Stimulated activated CD4-positive, alpha-beta T cell treated with anti-CD3 and anti-CD28 coated beads, TNF-alpha, amount 100 ng/mL, for 48 hours (primary cell): ENCODE measurements at regions not wholly inside any gene's neighbourhood (a gene's known extent, or its start where the extent isn't known, plus 50 kb on each side); places are given as distances from the start of the nearest gene placed in this dataset.
"Not testable (repeated sequence)": the region's sequence is repeated elsewhere in the genome, so short reads cannot be mapped to it uniquely, and the experiment has no call there.

Experiments
- DNase-seq, 3 donors: peaks; one replicate each; pipeline ENCODE4 v3.0.0-alpha.2; 2020; ENCODE audit warnings: low read depth in 3 of 3

DNA sequence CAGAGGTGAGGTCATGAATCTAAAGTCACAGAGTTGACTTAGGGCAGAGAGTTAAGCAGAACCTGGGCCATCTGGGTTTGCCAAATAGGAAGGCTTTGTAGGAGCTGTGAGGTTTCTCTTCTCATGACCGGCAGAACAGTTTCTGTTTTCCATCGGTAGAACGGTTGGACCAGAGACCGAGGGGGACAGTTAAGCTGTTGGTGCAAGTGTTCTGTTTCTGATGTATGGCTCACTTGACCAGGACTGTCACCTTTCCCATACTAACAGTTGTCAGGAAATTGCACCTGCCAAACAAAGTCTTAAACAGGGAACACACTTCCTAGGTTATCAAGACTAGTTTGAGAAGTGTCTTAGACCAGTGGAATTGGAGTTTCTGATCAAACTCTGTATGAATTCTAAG, 158.3 kb downstream of the PDCD6IP start:
- no peak for DNase-seq

DNA sequence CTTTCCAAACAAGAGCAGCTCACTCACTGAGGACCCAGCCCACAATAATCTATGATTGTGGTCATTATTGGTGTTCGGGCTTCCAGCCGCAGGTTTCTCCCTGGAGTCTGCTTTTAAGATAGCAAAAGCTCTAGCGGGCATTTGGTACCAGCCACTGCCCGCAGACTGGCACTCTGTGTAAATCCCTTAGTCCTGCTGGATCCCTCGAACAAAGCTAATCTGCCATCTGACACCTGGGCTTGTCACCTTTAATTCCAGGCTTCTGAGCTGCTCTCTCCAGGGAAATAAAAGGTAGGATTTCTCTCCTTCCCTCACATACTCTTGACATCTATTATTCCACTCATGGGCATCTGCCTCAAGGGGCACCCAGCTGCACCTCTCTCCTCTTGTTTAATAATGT, 158.7 kb downstream of the PDCD6IP start:
- no peak for DNase-seq

DNA sequence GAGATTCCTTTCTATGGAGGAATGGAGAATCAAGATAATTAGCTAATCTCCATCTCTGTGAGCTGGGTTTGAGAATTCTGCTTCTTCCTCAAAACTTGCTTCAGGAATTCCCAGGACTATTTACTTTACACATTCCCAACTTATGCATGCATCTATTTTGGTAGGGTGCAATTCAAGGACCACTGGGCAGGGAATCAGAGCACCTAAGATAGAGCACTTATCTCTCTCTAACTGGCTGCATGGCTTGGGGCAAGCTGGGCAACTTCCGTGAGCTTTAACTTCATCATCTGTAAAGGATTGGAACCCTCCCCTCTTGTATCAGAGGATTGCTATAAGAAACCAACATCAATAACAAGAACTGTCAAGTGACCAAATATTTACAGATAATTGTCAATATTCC, 160.2 kb downstream of the PDCD6IP start:
- DNase-seq = no peak

DNA sequence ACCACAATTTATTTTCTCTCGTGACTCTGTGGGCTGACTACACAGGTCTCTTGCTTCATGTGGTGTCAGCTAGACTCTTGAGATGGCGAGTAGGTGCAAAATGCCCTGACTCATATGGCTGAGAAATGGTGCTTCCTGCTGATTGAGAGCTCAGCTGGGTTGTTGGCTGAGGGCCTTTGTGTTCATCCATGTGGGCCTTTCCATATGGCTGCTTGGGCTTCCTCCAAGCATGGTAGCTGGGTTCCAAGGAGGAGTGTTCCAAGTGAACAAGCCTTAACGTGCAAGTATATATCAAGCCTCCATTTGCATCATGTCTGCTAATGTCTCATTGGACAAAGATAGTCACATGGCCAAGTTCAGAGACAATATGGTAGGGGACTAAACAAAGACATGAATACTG, 164.0 kb downstream of the PDCD6IP start:
- no peak for DNase-seq

DNA sequence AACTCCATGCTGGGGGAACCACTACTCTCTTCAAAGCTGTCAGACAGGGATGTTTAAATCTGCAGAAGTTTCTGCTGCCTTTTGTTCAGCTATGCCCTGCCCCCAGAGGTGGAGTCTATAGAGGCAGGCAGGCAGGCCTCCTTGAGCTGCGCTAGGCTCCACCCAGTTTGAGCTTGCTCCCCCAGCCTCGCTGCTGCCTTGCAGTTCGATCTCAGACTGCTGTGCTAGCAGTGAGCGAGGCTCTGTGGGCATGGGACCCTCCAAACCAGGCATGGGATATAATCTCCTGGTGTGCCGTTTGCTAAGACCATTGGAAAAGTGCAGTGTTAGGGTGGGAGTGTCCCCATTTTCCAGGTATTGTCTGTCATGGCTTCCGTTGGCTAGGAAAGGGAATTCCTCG, 171.8 kb downstream of the PDCD6IP start:
- not testable (repeated sequence) for DNase-seq

DNA sequence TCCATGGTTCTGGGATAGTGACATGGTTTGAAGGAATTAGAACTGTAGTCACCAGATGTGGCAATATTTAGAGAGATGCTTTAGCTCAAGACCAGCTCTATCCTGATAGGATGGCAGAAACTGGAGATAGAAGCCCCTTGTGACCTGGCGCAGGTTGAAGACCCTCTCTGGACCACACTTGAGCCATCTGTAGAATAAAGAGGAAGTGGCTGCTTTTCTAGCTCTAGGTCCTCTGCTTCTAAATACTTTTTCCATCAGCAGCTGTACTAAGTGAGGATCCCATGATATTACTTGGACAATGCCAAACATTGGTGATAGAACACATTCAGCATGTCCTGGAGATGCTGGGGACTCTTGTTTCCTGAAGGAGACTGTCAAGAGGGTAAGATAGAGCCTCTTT, 172.6 kb downstream of the PDCD6IP start:
- no peak for DNase-seq

DNA sequence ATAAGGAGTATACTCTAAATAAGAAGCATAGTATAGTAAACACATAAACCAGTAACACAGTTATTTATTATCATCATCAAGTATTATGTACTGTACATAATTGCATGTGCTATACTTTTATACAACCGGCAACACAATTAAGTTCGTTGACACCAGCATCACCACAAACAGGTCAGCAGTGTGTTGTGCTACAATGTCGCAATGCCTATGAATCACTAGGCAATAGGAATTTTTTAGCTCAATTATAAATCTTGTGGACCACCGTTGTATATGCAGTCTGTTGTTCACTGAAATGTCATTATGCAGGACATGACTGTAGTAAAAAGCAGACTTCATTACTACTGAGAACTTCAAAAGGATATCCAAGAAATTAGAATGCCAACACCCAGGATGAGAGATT, 177.0 kb downstream of the PDCD6IP start:
- DNase-seq = no peak

DNA sequence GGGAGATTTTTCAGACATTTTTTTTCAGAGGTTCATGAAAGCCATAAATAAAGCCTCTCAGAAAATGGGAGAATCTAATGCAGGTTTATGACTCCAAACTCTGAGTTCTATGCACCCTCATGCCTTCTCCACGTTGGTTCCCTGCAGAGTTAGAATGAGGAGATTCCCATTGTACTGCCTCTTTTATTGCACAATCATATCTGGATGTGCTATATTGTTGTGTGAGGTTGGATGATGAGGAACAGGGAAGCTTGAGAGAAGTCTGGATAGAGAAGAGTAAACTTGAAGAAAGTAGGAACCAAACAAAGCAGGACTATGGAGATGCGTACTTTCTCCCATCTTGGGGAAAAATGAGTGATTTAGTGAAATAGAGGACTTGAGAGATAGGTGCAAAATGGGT, 178.8 kb downstream of the PDCD6IP start:
- no peak for DNase-seq

DNA sequence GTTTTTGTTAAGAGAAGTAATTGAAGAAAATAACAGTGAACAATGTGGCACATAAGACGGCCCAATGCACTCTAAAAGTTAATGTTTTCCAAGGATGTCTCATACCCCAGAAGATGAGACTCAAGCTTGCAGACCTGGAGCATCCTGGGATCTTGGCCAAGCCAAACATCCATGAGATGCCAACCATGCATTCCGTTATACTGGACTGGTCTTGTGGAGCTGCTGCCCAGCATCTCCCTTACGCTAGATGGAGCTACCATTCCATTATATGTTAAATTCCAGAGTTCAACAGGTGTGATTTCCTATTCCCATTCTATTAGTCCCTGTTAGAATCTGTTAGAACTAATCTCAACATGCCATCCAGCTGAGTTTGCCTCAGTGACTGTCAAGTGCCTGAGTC, 181.8 kb downstream of the PDCD6IP start:
- no peak for DNase-seq

DNA sequence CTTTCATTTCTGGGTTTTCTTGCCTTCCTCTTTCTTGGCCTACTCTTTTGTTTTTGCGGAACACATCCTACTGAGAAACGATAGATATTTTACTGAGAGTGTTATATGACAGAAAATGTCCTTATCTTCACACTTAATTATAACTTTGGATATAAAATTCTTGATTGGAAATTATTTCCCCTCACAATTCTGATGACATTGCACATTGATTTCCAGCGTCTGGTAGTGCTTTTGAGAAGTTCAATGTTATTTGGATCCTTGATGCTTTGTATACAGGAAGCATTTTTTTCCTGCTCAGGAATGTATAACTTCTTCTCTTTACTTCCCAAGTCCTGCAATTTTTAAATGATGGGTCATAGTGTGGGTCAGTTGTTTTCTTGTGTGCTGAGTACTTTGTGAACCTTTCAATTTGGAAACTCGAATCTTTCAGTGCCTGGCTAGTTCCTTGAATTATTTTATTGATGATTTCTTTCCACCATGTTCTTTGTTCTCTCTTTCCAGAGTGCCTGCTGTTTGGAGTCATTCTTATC, 183.9 kb downstream of the PDCD6IP start:
- no peak for DNase-seq

DNA sequence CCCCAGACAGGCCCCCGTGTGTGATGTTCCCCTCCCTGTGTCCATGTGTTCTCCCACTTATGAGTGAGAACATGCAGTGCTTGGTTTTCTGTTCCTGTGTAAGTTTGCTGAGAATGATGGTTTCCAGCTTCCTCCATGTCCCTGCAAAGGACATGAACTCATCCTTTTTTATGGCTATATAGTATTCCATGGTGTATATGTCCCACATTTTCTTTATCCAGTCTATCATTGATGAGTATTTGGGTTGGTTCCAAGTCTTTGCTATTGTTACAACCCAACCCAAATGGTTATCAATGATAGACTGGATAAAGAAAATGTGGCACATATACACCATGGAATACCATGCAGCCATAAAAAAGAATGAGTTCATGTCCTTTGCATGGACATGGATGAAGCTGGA, 184.5 kb downstream of the PDCD6IP start:
- not testable (repeated sequence) for DNase-seq

DNA sequence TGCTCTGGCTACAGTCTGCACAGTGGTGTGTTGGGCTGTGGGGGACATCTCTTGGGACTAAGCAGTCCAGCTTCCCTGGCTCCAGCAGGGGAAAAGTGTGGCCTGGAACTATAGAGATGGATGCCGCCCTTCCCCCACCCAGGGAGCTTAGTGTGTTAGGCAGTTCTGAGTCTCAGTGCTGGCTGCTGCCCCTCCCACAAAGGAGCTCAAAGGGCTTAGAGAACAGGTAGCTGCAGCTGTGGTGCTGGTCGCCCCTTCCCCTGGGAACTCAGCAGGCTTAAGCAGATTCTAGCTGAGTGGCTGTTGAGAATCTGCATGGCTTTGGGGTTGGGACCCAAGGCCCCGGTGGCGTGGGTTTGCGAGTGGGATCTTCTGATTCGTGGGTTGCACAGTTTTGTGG, 190.8 kb downstream of the PDCD6IP start:
- DNase-seq = no peak

DNA sequence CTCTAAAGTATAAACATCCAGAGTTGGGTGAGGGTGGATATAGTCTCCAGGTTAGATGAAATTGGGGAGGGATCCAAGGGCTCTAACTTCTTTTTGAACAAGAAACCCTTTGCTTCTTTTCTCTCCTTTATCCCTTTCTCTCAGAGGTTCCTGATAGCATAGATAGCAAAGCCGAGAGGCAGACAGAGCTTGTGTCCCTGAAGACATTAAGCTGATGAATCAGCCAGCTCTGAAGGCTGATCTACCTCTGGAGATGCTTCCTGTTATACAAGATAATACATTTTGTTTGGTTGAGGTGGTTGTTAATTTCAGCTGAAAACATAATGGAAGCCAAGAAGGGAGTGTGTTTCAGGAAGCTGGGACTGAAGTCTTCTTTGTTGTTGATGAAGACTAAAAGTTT, 193.2 kb downstream of the PDCD6IP start:
- no peak for DNase-seq

DNA sequence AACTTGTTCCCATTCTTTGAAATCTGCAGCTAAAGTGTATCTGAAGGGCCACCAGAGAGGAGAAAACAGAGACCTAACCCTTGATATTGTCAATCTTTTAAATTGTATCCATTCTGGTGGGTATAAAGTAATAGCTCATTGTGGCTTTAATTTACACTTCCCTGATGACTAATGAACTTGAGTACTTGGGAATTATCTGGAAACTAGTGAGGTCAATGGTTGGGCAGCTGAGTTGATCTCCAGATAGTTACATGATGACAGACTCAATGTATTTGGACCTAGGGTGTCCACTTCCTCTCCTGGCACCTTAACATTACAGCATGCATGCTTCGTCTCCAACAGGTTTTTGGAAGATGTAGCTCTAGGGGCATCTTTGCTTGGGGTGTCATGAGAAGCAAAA, 195.2 kb downstream of the PDCD6IP start:
- DNase-seq = no peak

DNA sequence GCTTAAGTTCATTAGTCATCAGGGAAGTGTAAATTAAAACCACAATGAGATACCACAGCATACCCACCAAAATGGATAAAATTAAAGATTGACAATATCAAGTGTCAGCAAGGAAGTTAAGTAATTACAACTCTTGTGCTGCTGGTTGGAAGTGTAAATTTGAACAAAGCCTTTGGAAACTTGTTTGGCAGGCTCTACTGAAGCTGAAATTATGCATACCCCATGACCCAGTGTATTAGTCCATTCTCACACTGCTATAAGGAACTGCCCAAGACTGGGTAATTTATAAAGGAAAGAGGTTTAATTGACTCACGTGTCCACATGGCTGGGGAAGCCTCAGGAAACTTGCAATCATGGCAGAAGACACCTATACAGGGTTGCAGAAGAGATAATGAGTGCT, 196.1 kb downstream of the PDCD6IP start:
- DNase-seq = no peak

DNA sequence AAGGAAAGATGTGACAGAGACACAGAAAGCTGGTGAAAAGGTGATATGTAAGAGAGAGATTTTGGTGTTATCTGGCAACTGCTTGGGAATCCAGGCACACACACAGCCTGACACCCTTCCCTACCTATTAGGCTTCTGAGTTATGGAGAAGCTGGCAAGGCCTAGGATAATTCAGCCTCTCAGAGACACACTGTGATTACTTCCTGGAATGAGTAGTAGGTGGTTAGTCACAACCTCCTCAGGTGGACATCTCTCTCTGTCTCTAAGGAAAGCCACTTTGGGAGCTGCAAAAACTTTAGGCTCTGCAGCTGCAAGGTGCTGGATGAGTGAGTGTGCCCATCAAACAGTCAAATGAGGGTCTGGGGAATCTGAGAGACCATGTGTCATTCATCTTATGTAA, 201.9 kb downstream of the PDCD6IP start:
- no peak for DNase-seq

DNA sequence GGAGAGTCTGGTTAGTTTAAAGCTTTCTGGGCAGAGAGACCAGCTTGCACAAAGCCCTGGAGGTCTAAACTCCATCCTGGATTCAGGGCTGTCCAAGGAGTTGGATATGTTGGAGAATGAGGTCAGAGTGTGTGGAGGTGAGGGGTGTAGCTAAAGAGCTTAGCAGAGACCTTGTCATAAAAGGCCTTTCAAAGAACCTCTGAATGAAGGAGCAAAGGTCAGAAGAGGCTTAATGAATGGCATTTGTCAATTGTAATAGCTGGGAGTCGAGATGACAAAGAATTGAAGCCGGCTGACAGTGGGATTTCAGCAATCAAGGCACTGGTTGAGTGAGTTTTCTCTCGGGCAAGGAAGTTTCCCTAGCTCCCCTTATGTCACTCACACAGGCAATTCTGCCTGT, 202.6 kb downstream of the PDCD6IP start:
- no peak for DNase-seq

DNA sequence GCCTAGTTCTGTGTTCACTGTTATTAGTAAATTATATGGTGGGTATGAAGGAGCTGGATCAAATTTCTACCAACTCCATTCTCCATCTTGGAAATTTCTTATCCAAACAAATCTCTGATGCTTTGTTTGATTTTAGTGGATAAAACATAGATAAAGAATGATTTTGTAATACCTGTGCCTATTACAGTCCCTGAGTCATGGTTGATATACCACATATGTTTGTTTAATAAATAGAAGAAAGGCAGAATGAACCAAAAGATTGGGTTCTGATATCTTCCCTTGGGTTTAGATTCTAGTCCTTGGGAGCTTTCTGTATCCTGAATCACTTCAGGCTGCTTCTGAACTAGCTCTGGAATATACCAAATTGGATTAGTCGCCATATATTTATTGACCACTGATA, 203.6 kb downstream of the PDCD6IP start:
- DNase-seq = no peak

DNA sequence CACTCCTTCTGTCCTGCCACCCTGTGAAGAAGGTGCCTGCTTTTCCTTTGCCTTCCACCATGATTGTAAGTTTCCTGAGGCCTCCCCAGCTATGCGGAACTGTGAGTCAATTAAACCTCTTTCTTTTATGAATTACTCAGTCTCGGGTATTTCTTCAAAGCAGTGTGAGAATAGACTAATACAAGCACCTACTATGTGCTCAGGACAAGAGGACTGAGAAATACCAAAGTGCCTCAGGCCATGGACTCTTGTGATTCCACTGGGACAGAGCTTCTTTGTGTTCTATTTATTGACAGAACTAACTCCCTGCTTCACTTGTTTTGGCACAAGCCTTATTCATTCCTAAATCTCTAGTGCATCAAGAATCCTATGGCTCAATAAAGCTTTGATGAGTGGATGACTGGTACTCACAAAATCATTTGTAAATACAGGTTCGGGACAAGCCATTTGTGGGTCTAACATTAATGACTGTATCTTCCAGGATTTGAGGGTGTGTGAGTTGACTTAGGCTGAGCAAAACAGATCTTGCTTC, 204.2 kb downstream of the PDCD6IP start:
- no peak for DNase-seq

DNA sequence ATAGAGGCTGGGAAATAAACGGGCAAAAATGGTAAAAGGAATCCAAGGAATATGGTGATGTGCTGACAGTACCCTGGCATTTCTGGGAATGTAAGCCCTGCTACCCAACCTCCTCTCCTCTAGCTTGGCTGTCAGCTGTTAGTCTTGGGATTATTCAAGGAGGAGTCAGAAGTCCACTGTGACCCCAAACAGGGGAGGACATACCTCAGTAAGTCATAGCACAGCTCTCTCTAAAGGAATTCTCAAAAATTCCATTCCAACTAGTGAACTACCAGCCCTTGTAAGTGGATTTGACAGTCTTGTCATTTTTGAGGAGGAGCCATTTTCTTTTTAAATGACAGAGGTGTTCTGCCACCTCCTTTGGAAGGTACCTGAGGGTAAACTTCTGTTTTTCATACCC, 207.5 kb downstream of the PDCD6IP start:
- no peak for DNase-seq

DNA sequence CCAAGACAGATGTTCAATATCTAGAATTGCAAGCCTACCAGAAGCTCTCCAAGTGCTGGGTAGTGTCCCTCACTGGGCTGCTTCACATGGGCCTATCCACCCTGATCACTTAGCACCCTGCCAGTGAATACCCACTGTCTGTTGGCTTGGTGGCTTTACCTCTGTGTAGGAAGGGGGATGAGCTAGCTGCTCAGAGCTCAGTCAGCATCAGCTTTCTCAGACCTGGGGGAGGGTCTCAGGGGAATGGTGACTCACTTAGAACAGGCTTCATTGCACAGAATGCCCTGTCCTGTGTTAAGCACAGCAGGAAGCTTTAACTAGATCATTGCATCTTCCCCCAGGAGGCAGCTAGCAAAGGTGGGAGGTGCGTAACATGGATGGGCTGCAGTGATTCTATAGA, 209.8 kb downstream of the PDCD6IP start:
- no peak for DNase-seq

DNA sequence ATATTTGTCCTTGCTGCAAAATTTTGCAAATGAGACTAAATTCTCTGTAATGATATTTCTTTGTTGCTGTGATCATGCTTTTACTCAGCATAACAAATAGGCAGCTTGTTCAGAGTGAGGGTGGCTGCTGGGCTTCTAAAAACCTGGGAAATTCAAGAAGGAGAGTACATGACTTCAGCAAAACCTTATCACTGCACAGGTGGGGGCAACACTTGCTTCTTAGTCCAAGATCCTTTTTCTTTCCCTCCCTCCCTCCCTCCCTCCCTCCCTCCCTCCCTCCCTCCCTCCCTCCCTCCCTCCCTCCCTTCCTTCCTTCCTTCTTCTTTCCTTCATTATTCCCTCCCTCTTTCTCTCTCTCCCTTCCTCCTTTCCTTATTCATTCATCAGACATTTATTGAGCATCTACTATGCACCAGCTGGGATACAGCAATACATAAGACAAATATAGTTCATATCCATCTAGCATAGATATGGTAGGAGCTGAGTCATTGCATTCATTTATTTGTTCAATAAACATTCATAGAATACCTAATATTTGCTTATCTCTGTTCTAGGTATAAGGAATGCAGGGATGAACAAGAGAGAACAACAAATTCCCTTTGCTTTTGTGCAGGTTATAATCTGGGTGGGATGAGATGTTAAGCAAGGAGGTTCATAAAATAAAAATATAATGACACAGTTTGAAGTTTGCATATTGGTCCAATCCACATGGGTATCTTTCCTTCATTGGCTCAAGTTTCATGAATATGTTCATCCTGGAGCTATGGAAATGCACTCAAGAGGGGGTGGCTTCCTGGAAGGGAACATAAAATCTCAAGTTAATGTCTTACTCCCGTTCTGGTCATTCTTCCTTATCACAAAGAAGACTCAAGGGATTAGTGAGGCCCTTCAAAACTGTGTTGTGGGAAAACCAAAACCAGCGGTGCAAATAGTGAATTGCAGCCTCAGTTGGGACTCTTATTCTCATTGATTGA, 210.7 kb downstream of the PDCD6IP start:
- DNase-seq = no peak
